ENCODE measurements at regions not wholly inside any gene's neighbourhood (a gene's known extent, or its start where the extent isn't known, plus 50 kb on each side); places are given as distances from the start of the nearest gene placed in this dataset.
"Not testable (repeated sequence)": the region's sequence is repeated elsewhere in the genome, so short reads cannot be mapped to it uniquely, and the experiment has no call there.

- DNase-seq (no peak), ATAC-seq (no peak)
- no peaks in the 10 kb centered on the region for H3K36me3 Mint-ChIP-seq (ENCODE audit: low read depth)
- no peak overlapping the region for H3K4me3 Mint-ChIP-seq
- no peaks in the 10 kb centered on the region for H3K4me1 Mint-ChIP-seq (ENCODE audit: low read depth)
- no peaks in the 10 kb centered on the region for H3K27me3 Mint-ChIP-seq (ENCODE audit: low read depth)
- ChIA-PET CTCF (no interaction called here), POLR2A (no interaction called here)
- no peak overlapping the region for H3K27ac Mint-ChIP-seq
- H3K9me3 Mint-ChIP-seq (ENCODE audit: insufficient read depth), result peaks cover 3% of the 10 kb centered on the region
These were observed 1696.9 kb upstream of the WWC1 start for GRCh38 chr5:166594567-166594966.

GRCh38 chr5:166595274-166595951, 1696.0 kb upstream of the WWC1 start:
- no peaks in the 10 kb centered on the region for H3K4me1 Mint-ChIP-seq (ENCODE audit: low read depth)
- no peak overlapping the region for H3K4me3 Mint-ChIP-seq
- DNase-seq (no peak), ATAC-seq (no peak)
- POLR2A ChIA-PET, result no interaction called here
- no peak overlapping the region for H3K27ac Mint-ChIP-seq
- CTCF ChIA-PET, result no interaction called here
- H3K9me3 Mint-ChIP-seq (ENCODE audit: insufficient read depth), result peaks cover 3% of the 10 kb centered on the region
- H3K27me3 Mint-ChIP-seq (ENCODE audit: low read depth), result no peaks in the 10 kb centered on the region
- H3K36me3 Mint-ChIP-seq (ENCODE audit: low read depth), result no peaks in the 10 kb centered on the region

GRCh38 chr5:166596043-166596442, 1695.4 kb upstream of the WWC1 start:
- ATAC-seq (no peak), DNase-seq (no peak)
- peaks cover 3% of the 10 kb centered on the region for H3K9me3 Mint-ChIP-seq (ENCODE audit: insufficient read depth)
- no peaks in the 10 kb centered on the region for H3K36me3 Mint-ChIP-seq (ENCODE audit: low read depth)
- no peak overlapping the region for H3K27ac Mint-ChIP-seq
- no peaks in the 10 kb centered on the region for H3K4me1 Mint-ChIP-seq (ENCODE audit: low read depth)
- CTCF ChIA-PET, result no interaction called here
- no peak overlapping the region for H3K4me3 Mint-ChIP-seq
- H3K27me3 Mint-ChIP-seq (ENCODE audit: low read depth), result no peaks in the 10 kb centered on the region
- POLR2A ChIA-PET, result no interaction called here

- no peaks in the 10 kb centered on the region for H3K27me3 Mint-ChIP-seq (ENCODE audit: low read depth)
- peaks cover 10% of the 10 kb centered on the region for H3K9me3 Mint-ChIP-seq (ENCODE audit: insufficient read depth)
- no peaks in the 10 kb centered on the region for H3K36me3 Mint-ChIP-seq (ENCODE audit: low read depth)
- no peaks in the 10 kb centered on the region for H3K4me1 Mint-ChIP-seq (ENCODE audit: low read depth)
- CTCF ChIA-PET, result no interaction called here
- no peak for ATAC-seq
- no peak overlapping the region for H3K4me3 Mint-ChIP-seq
- no peak for DNase-seq
- H3K27ac Mint-ChIP-seq, result no peak overlapping the region
- POLR2A ChIA-PET, result no interaction called here
These were observed 1689.2 kb upstream of the WWC1 start for GRCh38 chr5:166602271-166602670.

- Mint-ChIP-seq H3K4me1 (ENCODE audit: low read depth) (no peaks in the 10 kb centered on the region), H3K9me3 (ENCODE audit: insufficient read depth) (peaks cover 16% of the 10 kb centered on the region), H3K27me3 (ENCODE audit: low read depth) (no peaks in the 10 kb centered on the region), H3K27ac (no peak overlapping the region), H3K4me3 (no peak overlapping the region), H3K36me3 (ENCODE audit: low read depth) (no peaks in the 10 kb centered on the region)
- ATAC-seq (no peak), DNase-seq (no peak)
- CTCF ChIA-PET, result no interaction called here
- POLR2A ChIA-PET, result no interaction called here
These were observed 1673.9 kb upstream of the WWC1 start for GRCh38 chr5:166617507-166617906.

- Mint-ChIP-seq H3K36me3 (ENCODE audit: low read depth) (no peaks in the 10 kb centered on the region), H3K9me3 (ENCODE audit: insufficient read depth) (peaks cover 16% of the 10 kb centered on the region), H3K27ac (no peak overlapping the region), H3K4me1 (ENCODE audit: low read depth) (no peaks in the 10 kb centered on the region), H3K4me3 (no peak overlapping the region), H3K27me3 (ENCODE audit: low read depth) (no peaks in the 10 kb centered on the region)
- ChIA-PET POLR2A (interaction anchor here (0.6 kb wide), 1 partner anchor 24 kb away, joined by 4 read pairs; no protein-coding TSS in a partner anchor), CTCF (no interaction called here)
- DNase-seq (no peak), ATAC-seq (no peak)
These were observed 1672.9 kb upstream of the WWC1 start for GRCh38 chr5:166618526-166618925.

- Mint-ChIP-seq H3K4me3 (no peak overlapping the region), H3K27me3 (ENCODE audit: low read depth) (no peaks in the 10 kb centered on the region), H3K9me3 (ENCODE audit: insufficient read depth) (peaks cover 17% of the 10 kb centered on the region), H3K27ac (no peak overlapping the region), H3K36me3 (ENCODE audit: low read depth) (no peaks in the 10 kb centered on the region), H3K4me1 (ENCODE audit: low read depth) (no peaks in the 10 kb centered on the region)
- ATAC-seq, result no peak
- no peak for DNase-seq
- ChIA-PET CTCF (no interaction called here), POLR2A (no interaction called here)
These were observed 1666.9 kb upstream of the WWC1 start for GRCh38 chr5:166624573-166624972.

GRCh38 chr5:166625210-166625865, 1666.1 kb upstream of the WWC1 start:
- H3K4me3 Mint-ChIP-seq, result no peak overlapping the region

GRCh38 chr5:166637295-166637694, 1654.2 kb upstream of the WWC1 start:
- Mint-ChIP-seq H3K4me1 (ENCODE audit: low read depth) (no peaks in the 10 kb centered on the region), H3K9me3 (ENCODE audit: insufficient read depth) (peaks cover 25% of the 10 kb centered on the region), H3K27ac (no peak overlapping the region), H3K4me3 (no peak overlapping the region), H3K36me3 (ENCODE audit: low read depth) (no peaks in the 10 kb centered on the region), H3K27me3 (ENCODE audit: low read depth) (no peaks in the 10 kb centered on the region)
- ChIA-PET POLR2A (no interaction called here), CTCF (no interaction called here)
- DNase-seq (no peak), ATAC-seq (no peak)

More at GRCh38 chr5:166625210-166625865, 1666.1 kb upstream of the WWC1 start:
- CTCF ChIA-PET, result no interaction called here
- no peaks in the 10 kb centered on the region for H3K36me3 Mint-ChIP-seq (ENCODE audit: low read depth)
- DNase-seq, result no peak
- no peak for ATAC-seq
- POLR2A ChIA-PET, result no interaction called here
- no peak overlapping the region for H3K27ac Mint-ChIP-seq
- no peaks in the 10 kb centered on the region for H3K27me3 Mint-ChIP-seq (ENCODE audit: low read depth)
- H3K4me1 Mint-ChIP-seq (ENCODE audit: low read depth), result no peaks in the 10 kb centered on the region
- H3K9me3 Mint-ChIP-seq (ENCODE audit: insufficient read depth), result peaks cover 20% of the 10 kb centered on the region

GRCh38 chr5:166639151-166639550, 1652.3 kb upstream of the WWC1 start:
- no peaks in the 10 kb centered on the region for H3K27me3 Mint-ChIP-seq (ENCODE audit: low read depth)
- POLR2A ChIA-PET, result no interaction called here

GRCh38 chr5:166640136-166640535, 1651.3 kb upstream of the WWC1 start:
- ATAC-seq; H3K4me1 Mint-ChIP-seq (ENCODE audit: low read depth); POLR2A ChIA-PET; H3K36me3 Mint-ChIP-seq (ENCODE audit: low read depth); H3K27ac Mint-ChIP-seq; CTCF ChIA-PET; H3K27me3 Mint-ChIP-seq (ENCODE audit: low read depth); H3K4me3 Mint-ChIP-seq; DNase-seq: not testable (repeated sequence)
- peaks cover 11% of the 10 kb centered on the region for H3K9me3 Mint-ChIP-seq (ENCODE audit: insufficient read depth)

More at GRCh38 chr5:166639151-166639550, 1652.3 kb upstream of the WWC1 start:
- DNase-seq (no peak), ATAC-seq (no peak)
- no peaks in the 10 kb centered on the region for H3K36me3 Mint-ChIP-seq (ENCODE audit: low read depth)
- H3K9me3 Mint-ChIP-seq (ENCODE audit: insufficient read depth), result peaks cover 19% of the 10 kb centered on the region
- no peaks in the 10 kb centered on the region for H3K4me1 Mint-ChIP-seq (ENCODE audit: low read depth)
- no peak overlapping the region for H3K27ac Mint-ChIP-seq
- CTCF ChIA-PET, result no interaction called here
- H3K4me3 Mint-ChIP-seq, result no peak overlapping the region

GRCh38 chr5:166648736-166649135, 1642.7 kb upstream of the WWC1 start:
- CTCF ChIA-PET, result no interaction called here

GRCh38 chr5:166649676-166650075, 1641.8 kb upstream of the WWC1 start:
- DNase-seq (no peak), ATAC-seq (no peak)
- no peaks in the 10 kb centered on the region for H3K36me3 Mint-ChIP-seq (ENCODE audit: low read depth)
- ChIA-PET CTCF (no interaction called here), POLR2A (no interaction called here)
- no peak overlapping the region for H3K27ac Mint-ChIP-seq
- H3K4me1 Mint-ChIP-seq (ENCODE audit: low read depth), result no peaks in the 10 kb centered on the region
- H3K4me3 Mint-ChIP-seq, result no peak overlapping the region
- H3K9me3 Mint-ChIP-seq (ENCODE audit: insufficient read depth), result peaks cover 13% of the 10 kb centered on the region
- no peaks in the 10 kb centered on the region for H3K27me3 Mint-ChIP-seq (ENCODE audit: low read depth)

More at GRCh38 chr5:166648736-166649135, 1642.7 kb upstream of the WWC1 start:
- H3K9me3 Mint-ChIP-seq (ENCODE audit: insufficient read depth), result peaks cover 13% of the 10 kb centered on the region
- H3K27ac Mint-ChIP-seq, result no peak overlapping the region
- H3K4me3 Mint-ChIP-seq, result no peak overlapping the region
- no peaks in the 10 kb centered on the region for H3K36me3 Mint-ChIP-seq (ENCODE audit: low read depth)
- no peaks in the 10 kb centered on the region for H3K27me3 Mint-ChIP-seq (ENCODE audit: low read depth)
- POLR2A ChIA-PET, result no interaction called here
- no peak for ATAC-seq
- H3K4me1 Mint-ChIP-seq (ENCODE audit: low read depth), result no peaks in the 10 kb centered on the region
- DNase-seq, result no peak

All from activated CD8-positive, alpha-beta T cell treated with anti-CD3 and anti-CD28 coated beads, Interleukin-2, amount 10 ng/mL, durations not matched to agents 7 days and 5 days (primary cell).